CD4-positive, alpha-beta T cell treated with Interleukin-1 beta for 1 hour (primary cell): ENCODE measurements at regions not wholly inside any gene's neighbourhood (a gene's known extent, or its start where the extent isn't known, plus 50 kb on each side); places are given as distances from the start of the nearest gene placed in this dataset.
"Not testable (repeated sequence)": the region's sequence is repeated elsewhere in the genome, so short reads cannot be mapped to it uniquely, and the experiment has no call there.

Source experiments
- DNase-seq, 2 donors: peaks; one replicate each; pipeline ENCODE4 v3.0.0-alpha.2; 2020 to 2022

DNA sequence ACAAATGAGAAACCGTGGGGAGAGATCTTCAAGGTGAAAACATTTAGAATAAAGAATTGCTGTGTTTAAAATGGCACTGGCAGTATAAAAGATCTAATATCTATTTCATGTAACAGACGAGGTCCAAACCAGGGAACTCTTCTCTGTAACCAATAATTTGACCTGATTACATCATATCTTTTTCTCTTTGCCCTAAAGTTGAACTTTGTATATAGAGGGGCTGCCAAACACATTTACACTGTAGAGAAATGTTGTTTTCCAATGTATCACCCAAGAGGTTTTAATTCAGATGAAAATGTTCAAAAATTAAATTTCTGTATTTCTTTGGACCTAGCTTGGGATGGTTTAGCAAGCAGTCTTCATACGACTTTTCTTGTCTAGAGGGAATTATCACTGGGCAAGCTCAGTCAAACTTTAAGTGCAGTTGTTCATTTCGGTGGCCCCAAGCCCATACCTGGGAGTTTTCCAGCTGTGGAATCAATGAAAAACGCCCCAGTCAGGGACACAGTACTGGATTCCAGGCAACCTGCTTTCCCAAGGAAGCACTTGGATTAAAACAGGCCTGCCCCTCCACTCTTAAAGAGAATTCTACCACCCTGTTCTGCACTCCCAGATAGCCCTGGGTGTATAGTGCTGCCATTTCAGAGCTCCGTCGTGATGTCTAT lies 208.5 kb upstream of the FN1 start:
- no peak for DNase-seq

DNA sequence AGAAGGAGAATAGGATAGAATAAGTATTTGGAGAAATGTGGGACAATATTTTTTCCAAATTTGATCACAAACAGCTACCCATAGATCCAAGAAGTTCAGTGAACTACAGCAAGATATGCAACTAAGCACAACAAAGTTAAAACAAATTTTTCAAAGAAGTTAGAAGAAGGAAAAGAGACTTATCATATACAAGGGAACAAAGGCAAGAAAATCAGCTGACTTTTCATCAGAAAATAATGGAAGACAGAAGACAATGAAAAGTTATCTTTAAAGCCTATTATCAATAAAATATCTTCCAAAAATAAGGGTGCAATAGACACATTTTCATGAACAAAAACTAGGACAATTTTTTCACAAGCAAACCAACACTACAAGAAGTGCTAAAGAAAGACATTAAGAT lies 202.8 kb upstream of the FN1 start:
- DNase-seq, result no peak

DNA sequence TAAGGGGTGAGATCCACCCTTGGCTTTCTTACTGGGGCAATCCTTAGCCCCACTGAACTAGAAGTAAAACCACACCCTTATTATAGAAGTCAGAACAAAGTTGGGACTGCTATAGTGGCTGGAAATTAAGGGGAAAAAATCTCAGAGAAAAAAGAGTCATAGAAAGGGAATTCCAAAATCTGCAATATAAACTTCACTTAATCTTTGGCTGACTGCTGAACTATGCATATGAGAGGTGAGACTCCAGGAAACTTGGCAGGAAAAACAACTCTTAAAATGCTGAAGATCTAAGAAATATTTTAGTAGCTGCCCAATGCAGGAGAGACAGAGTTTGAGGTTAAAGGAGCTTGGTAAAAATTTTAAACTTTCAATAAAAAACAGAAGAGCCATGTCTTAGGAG lies 201.8 kb upstream of the FN1 start:
- DNase-seq, result no peak

DNA sequence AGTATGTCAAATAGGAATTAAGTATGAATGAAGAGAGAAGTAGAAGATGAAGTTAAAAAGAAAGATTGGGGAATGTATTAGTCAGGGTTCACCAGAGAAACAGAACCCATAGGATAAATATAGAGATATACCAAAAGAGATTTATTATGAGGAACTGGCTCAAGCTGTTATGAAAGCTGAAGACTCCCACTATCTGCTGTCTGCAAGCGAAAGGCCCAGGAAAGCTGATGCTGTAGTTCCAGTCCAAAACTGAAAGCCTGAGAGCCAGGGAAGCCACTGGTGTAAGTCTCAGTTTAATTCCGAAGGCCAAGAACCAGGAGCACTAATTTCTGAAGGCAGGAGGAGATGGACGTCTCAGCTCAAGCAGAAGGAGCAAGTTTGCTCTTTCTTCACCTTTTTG lies 200.9 kb upstream of the FN1 start:
- no peak for DNase-seq

DNA sequence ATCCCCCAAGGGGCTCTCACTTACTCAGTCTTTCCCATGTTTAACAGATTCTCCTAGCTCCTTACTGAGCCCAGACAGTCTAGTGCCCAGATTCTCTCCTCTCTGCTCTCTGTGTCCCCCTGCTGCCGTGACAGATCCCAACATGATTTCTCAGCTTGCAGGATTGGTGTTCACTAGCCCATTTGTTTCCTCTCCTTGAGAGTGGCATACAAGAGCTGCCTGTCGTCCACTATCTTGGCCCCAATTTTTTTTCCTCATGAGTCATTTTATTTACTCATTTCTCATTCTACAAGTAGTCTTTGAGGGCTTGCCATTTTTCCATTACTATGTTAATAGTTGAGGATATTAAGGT lies 199.9 kb upstream of the FN1 start:
- DNase-seq, result no peak

DNA sequence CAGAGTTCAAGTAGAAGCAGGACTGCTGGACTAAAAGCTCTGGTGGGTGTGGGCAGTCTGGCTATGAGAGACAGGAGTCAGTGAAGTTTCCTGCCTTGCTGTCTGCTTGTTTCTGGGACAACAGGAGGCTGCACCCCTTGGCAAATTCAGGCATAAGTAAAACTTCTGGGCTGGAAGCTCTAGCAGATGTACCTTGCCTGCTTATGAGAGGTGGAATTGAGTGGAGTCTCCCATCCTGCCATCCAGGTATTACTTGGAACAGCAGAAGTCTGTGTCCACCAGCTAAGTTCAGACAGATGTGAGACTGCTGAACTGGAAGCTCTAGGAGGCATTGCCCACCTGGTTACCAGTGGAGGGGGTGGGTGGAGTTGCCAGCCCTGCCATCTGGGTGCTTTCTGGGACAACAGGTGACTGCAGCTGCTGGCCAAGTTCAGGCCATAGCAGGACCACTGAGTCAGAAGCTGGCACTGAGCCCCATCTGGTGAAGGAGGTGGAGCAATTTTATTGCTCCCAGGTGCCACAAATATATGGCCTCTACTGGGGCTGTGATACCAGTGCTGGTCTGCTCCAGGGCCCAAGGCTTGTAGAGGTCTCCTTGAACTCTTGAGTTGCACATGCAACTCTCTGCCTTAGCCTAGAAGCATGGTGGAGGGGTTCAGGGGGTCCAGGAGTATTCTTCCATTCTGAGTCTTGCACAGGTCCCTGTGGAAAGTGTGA lies 199.4 kb upstream of the FN1 start:
- DNase-seq, result no peak

DNA sequence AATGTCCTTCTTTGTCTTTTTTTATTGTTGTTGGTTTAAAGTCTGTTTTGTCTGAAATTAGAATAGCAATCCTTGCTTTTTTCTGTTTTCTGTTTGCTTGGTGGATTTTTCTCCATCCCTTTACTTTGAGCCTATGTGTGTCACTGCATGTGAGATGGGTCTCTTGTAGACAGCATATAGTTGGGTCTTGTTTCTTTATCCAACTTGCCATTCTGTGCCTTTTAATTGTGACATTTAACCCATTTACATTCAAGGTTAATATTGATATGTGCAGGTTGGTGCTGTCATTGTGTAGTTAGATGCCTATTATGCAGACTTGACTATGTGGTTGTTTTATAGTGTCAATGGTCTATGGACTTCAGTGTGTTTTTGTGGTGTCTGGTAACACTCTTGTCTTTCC lies 197.5 kb upstream of the FN1 start:
- no peak for DNase-seq

DNA sequence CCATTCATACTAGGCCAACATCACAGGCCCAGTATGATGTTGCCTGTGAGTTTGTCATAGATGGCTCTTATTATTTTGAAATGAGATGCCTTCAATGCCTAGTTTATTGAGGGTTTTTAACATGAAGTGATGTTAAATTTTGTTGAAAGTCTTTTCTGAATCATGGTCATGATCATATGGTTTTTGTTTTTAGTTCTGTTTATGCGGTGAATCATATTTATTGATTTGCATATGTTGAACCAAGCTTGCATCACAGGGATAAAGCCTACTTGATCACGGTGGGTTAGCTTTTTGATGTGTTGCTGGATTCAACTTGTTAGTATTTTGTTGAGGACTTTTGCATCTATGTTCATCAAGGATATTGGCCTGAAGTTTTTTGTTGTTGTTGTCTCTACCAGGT lies 195.8 kb upstream of the FN1 start:
- no peak for DNase-seq

DNA sequence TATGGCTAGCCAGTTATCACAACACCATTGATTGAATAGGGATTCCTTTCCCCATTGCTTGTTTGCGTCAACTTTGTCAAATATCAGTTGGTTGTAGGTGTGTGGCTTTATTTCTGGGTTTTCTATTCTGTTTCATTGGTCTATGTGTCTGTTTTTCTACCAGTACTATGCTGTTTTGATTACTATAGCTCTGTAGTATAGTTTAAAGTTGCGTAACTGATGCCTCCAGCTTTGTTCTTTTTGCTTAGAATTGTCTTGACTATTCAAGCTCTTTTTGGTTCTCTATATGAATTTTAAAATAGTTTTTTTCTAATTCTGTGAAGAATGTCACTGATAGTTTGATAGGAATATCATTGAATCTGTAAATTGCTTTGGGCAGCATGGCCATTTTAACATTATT lies 194.9 kb upstream of the FN1 start:
- DNase-seq, result not testable (repeated sequence)

DNA sequence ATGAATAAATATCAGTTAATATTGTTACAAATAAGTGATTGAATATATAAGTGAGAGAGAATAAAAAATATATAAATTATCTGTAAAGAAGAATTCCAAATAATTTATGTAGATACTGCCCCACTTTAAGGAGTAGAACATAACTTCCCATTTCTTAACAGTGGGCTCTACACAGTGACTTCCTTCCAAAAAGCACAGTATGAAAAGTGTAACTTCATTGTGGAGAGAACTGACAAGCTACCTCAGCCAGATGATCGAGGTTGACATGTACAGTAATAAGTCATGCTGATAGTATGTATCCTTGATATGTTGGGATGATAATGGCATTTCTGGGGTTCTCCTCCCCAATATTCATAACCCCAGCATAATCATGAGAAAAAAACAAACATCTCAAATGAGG lies 191.9 kb upstream of the FN1 start:
- no peak for DNase-seq

DNA sequence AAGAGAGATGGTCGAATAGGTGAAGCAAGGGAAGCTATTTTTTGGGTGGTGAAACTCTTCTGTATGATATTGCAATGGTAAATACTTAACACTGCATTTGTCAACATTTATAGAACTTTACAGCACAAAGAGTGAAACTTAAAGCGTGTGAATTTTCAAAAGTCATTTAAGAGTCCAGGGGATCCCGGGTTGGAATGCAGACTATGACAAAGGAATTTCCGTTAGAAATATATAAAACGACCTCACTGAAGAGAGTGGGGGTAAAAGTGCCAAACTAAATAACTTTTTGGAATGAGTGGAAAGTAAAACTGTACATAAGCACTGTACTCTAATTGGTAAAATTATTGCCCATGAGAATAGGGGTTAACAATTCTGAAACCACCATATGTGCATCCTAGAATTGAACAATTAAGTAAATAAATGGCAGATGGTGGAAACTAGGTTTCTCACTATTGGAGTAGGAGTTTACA lies 191.0 kb upstream of the FN1 start:
- DNase-seq, result no peak

DNA sequence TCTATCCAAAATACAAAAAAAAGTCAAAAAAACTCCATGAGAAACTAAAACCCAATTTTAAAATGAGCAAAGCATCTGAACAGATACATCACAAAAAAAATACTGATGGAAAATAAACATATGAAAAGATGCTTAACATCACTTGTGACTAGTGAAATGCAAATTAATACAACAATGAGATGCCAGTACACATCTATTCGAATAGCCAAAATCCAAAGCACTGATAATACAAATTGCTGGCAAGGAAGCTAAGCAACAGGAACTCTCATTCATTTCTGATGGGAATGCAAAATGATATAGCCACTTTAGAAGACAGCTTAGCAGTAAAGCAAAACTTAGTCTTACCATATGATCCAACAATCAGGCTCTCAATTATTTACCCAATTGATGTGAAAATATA lies 190.2 kb upstream of the FN1 start:
- DNase-seq, result no peak

DNA sequence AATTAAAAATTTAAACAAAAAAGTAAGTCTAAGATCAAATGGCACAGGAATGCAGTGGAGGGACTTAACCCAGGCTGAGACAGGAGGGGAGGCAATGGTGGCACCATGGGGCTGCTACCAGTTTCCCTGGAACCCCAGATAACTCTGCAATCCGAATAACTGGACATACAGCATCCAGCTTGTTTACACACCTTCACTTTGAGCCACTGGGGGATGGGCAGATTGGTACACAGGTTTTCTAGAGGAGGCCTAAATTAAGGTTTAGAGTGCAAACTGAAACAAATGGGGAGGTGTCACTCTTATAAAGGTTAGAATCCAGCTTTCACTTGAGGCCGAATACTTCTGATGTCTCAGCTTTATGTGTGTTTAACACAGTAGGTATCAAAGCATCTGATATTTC lies 189.3 kb upstream of the FN1 start:
- no peak for DNase-seq

DNA sequence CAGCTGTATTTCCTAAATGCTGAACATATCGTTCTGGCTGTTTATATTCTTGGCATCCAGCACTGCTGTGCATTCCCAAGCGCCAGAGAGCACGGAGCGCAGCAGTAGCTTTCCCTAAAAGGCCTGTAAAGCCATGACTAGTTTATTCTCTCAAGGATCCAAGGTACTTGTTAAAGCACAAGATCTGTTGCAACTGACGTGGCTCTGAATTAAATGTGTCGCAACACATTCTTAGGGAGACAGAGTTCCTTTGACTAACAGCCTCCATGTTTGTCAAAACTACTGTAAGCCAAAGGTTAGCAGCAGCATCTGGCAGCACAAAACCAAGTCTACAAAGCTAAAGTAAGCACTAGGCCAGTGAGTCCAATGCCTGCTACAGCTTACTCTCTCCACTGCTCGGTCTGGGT lies 188.6 kb upstream of the FN1 start:
- no peak for DNase-seq

DNA sequence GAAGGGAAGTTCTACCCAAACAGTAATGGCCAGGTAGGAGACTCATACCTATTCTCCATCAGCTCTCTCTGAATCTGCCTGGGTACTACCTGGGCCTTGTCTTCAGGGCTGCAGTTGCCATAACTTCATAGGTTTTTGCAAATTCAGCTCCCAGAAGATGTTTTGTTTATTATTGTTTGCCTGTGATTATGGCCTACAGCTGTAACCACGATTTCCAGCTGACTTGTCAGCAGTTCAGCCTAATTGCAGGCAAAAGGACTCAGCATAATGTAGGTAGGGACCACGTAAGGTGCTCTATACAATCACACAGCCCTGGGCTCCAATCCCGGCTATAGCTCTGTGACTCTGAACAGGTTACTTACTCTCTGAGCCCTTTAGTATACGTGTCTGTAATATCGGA lies 187.0 kb upstream of the FN1 start:
- no peak for DNase-seq

DNA sequence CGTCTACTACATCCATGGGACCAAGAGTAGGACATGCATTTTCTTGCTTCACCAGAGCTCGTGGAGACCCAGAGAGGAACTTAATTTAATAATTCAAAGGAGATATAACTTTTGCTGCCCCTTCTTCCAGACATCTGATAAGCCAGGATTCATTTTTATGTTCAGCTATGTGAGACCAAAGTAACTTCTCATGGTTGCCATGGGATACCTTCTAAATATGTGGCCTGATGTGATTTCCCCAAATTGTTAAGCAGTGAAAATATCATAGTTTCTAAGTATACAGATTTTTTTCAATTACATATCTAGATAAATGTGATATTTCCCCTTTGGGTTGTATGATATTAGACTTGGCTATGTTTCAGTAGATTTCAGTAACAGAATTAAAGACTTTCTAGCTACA lies 185.5 kb upstream of the FN1 start:
- no peak for DNase-seq

DNA sequence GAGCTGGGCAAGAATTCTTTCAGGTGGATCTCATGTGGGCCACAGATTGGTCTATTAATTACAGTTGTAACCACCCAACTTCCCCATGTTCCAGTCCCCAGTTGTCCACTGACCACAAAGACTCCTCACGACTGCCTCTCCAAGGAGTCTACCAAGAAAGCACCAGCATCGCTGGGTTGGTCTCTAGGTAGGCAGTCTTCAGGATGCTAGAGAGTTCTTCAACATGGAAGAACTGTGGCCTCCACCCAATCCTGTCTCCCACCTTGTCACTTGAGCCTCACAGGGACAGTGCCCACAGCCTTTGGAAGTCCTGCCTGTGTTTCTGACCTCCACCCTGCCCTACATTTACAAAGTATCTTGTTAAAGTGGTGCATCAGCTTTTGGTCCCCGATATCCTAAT lies 184.7 kb upstream of the FN1 start:
- DNase-seq, result no peak

DNA sequence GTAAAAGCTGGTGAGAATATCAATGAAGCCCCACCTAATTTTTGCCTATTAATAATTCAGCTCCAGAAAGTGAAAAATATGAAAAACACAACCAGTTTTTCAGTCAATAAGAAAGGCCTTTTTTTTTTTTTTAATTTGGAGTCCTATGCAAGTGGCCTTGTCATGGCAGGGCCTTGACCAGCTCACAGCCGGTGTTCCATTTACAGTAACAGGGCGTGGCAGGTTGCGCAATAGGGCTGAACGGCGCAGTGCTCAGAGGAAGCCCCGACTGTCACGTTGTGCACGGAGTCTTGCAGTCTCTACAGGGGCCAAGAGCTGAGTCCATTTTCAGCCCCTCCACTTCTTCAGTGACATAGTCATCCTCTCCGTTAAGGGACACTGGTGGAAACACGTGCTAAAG lies 184.1 kb upstream of the FN1 start:
- peak in 1 of 2 donors; percentile 53 for DNase-seq

DNA sequence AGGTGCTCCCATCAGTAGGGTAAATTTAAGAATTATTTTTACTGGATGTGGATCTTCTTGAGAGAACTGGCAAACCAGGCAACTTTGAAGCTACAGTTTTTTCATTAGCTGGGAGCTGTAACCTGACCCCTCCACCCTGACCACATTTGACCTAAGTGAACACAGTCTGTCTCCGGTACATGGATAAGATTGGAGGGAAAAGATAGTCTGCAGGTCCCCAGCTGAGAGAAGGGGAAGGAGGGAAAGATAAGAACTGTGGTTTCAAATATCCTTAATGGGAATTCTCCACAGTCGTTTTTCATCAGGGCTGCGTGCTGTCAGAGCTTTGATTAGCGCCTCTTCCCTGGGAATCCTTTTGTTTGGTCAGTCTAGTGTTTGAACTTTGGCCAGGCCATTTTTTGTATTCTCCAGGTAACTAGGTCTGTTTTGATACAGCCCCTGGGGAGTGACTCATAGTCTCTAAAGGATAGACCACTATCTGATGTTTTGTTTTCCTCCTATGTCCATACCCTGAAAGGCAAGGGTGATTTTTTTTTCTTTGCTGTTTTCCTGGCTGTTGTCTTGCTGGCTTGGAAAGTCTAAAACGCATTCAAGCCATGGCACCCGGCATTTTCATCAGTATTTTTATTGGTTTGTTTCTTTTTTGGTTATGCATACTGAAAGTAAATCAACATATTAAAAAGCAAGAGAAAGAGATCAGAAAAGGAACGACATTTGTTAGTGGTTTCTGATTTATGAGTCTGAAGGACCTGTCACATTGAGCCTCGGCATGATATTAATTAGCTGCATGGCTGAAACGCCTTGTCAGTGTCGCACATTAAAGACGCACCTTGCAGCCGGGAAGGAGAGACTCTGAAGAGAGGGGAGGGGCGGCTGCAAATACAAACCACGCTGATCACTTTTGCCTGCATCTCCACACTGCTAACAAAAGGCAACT lies 183.4 kb upstream of the FN1 start:
- DNase-seq, result no peak

DNA sequence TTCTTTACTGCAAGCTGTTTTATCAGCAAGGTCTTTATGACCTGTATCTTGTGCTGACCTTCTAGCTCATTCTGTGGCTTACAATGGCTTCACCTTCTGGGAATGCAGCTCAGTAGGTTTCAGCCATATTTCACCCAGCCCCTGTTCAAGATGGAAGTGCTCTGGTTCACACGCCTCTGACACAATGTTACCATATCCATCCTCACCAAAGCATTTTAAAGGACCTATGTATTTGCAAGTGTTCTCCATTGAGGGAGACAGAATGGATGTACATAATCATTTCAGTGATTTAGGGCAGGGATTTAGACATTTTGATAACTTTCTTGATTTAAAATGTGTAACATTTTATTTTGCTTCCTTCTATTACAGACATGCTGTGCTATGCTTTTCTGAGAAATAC lies 182.3 kb upstream of the FN1 start:
- DNase-seq, result no peak

DNA sequence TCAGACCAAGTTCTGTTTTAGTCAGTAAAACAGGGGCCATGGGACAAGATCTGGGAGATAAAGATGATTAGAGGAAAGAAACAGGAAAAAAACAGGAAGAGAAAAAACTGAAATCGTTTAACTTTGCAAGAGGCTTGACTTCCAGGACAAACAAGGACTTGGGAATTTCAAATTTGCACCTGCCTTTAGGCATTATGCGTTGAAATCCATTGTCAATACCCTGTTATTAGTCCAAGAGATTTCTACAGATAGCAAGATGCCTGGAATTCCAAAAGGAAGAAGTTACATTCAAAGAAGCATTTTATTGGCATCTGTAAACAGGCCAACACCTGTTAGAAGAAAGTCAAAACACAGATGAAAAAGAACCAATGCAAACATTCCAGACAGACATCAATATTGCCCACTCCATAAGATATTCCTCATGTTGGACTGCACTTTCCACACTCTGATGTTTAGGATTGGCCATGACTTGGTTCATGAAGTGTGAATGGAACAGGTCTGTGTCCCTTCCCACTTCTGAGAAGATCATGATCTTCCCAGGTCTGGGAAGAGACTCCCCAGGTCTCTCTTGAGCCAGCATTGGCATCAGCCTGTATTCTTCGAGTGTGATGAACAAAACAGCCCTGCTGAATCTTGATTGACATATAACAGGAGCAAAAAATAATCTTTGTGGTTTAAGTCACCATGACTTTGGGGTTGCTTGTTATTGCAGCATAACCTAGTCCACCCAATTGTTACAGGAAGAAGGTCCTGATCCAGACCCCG lies 181.4 kb upstream of the FN1 start:
- no peak for DNase-seq

DNA sequence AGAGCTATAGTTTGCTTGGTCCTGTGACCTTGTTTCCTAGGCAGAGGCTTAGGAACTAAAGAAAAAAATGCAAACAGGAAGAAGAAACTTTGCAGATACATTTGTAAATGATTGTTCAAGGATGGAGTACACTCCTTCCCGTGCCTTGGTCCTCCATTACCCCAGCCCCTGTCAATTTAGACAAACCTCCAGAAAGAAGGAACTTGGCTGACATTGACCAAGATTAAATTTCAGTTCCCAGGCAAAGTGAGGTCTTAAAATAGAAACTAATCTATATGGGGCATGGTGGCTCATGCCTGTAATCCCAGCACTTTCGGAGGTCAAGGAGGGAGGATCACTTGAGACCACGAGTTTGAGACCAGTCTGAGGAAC lies 179.9 kb upstream of the FN1 start:
- no peak for DNase-seq
